ENCODE measurements at regions not wholly inside any gene's neighbourhood (a gene's known extent, or its start where the extent isn't known, plus 50 kb on each side); places are given as distances from the start of the nearest gene placed in this dataset.
"Not testable (repeated sequence)": the region's sequence is repeated elsewhere in the genome, so short reads cannot be mapped to it uniquely, and the experiment has no call there.

- no peaks in the 10 kb centered on the region for H3K4me1 ChIP-seq (ENCODE audit: control insufficient read depth in 1 of 2, insufficient read depth in 2 of 2, low read length in 2 of 2)
- no peaks in the 10 kb centered on the region for H3K36me3 ChIP-seq (ENCODE audit: control insufficient read depth in 1 of 2, insufficient read depth in 2 of 2, low read length in 2 of 2)
- no peaks in the 10 kb centered on the region for H3K27me3 ChIP-seq (ENCODE audit: low read depth, low read length)
- no peak overlapping the region for H3K4me3 ChIP-seq (ENCODE audit: low read depth in 1 of 2, low read length in 2 of 2)
- H3K9me3 ChIP-seq (ENCODE audit: control insufficient read depth in 1 of 2, low read length in 2 of 2), result peaks cover 0 to 2% of the 10 kb centered on the region in 2 donors
- no peak overlapping the region for H3K27ac ChIP-seq (ENCODE audit: low read length)
These were observed 573.6 kb upstream of the GRM7 start for GRCh38 chr3:6287088-6287875.

GRCh38 chr3:6301626-6302025 lies 559.3 kb upstream of the GRM7 start:
- peaks cover 6 to 13% of the 10 kb centered on the region in 2 donors for H3K9me3 ChIP-seq (ENCODE audit: control insufficient read depth in 1 of 2, low read length in 2 of 2)
- no peak overlapping the region for H3K27ac ChIP-seq (ENCODE audit: low read length)
- no peak overlapping the region for H3K4me3 ChIP-seq (ENCODE audit: low read depth in 1 of 2, low read length in 2 of 2)
- no peaks in the 10 kb centered on the region for H3K36me3 ChIP-seq (ENCODE audit: control insufficient read depth in 1 of 2, insufficient read depth in 2 of 2, low read length in 2 of 2)
- H3K4me1 ChIP-seq (ENCODE audit: control insufficient read depth in 1 of 2, insufficient read depth in 2 of 2, low read length in 2 of 2), result no peaks in the 10 kb centered on the region
- no peaks in the 10 kb centered on the region for H3K27me3 ChIP-seq (ENCODE audit: low read depth, low read length)

GRCh38 chr3:6315906-6316305 lies 545.0 kb upstream of the GRM7 start:
- no peaks in the 10 kb centered on the region for H3K27me3 ChIP-seq (ENCODE audit: low read depth, low read length)
- H3K36me3 ChIP-seq (ENCODE audit: control insufficient read depth in 1 of 2, insufficient read depth in 2 of 2, low read length in 2 of 2), result no peaks in the 10 kb centered on the region
- H3K4me1 ChIP-seq (ENCODE audit: control insufficient read depth in 1 of 2, insufficient read depth in 2 of 2, low read length in 2 of 2), result no peaks in the 10 kb centered on the region
- H3K9me3 ChIP-seq (ENCODE audit: control insufficient read depth in 1 of 2, low read length in 2 of 2), result no peaks in the 10 kb centered on the region
- H3K27ac ChIP-seq (ENCODE audit: low read length), result no peak overlapping the region
- no peak overlapping the region for H3K4me3 ChIP-seq (ENCODE audit: low read depth in 1 of 2, low read length in 2 of 2)

GRCh38 chr3:6321999-6322398 lies 538.9 kb upstream of the GRM7 start:
- Histone ChIP-seq H3K9me3 (ENCODE audit: control insufficient read depth in 1 of 2, low read length in 2 of 2) (no peaks in the 10 kb centered on the region), H3K27ac (ENCODE audit: low read length) (no peak overlapping the region), H3K4me1 (ENCODE audit: control insufficient read depth in 1 of 2, insufficient read depth in 2 of 2, low read length in 2 of 2) (no peaks in the 10 kb centered on the region), H3K36me3 (ENCODE audit: control insufficient read depth in 1 of 2, insufficient read depth in 2 of 2, low read length in 2 of 2) (no peaks in the 10 kb centered on the region), H3K27me3 (ENCODE audit: low read depth, low read length) (no peaks in the 10 kb centered on the region), H3K4me3 (ENCODE audit: low read depth in 1 of 2, low read length in 2 of 2) (no peak overlapping the region)

GRCh38 chr3:6326771-6327170 lies 534.1 kb upstream of the GRM7 start:
- Histone ChIP-seq H3K4me1 (ENCODE audit: control insufficient read depth in 1 of 2, insufficient read depth in 2 of 2, low read length in 2 of 2) (no peaks in the 10 kb centered on the region), H3K36me3 (ENCODE audit: control insufficient read depth in 1 of 2, insufficient read depth in 2 of 2, low read length in 2 of 2) (no peaks in the 10 kb centered on the region), H3K4me3 (ENCODE audit: low read depth in 1 of 2, low read length in 2 of 2) (no peak overlapping the region), H3K27me3 (ENCODE audit: low read depth, low read length) (no peaks in the 10 kb centered on the region), H3K9me3 (ENCODE audit: control insufficient read depth in 1 of 2, low read length in 2 of 2) (peaks cover 0 to 2% of the 10 kb centered on the region in 2 donors), H3K27ac (ENCODE audit: low read length) (no peak overlapping the region)

GRCh38 chr3:6340980-6341325 lies 520.0 kb upstream of the GRM7 start:
- H3K4me1 ChIP-seq (ENCODE audit: control insufficient read depth in 1 of 2, insufficient read depth in 2 of 2, low read length in 2 of 2); H3K27ac ChIP-seq (ENCODE audit: low read length); H3K9me3 ChIP-seq (ENCODE audit: control insufficient read depth in 1 of 2, low read length in 2 of 2); H3K4me3 ChIP-seq (ENCODE audit: low read depth in 1 of 2, low read length in 2 of 2); H3K27me3 ChIP-seq (ENCODE audit: low read depth, low read length); H3K36me3 ChIP-seq (ENCODE audit: control insufficient read depth in 1 of 2, insufficient read depth in 2 of 2, low read length in 2 of 2): not testable (repeated sequence)

- Histone ChIP-seq H3K4me3 (ENCODE audit: low read depth in 1 of 2, low read length in 2 of 2) (no peak overlapping the region), H3K36me3 (ENCODE audit: control insufficient read depth in 1 of 2, insufficient read depth in 2 of 2, low read length in 2 of 2) (no peaks in the 10 kb centered on the region), H3K27me3 (ENCODE audit: low read depth, low read length) (no peaks in the 10 kb centered on the region), H3K27ac (ENCODE audit: low read length) (no peak overlapping the region), H3K9me3 (ENCODE audit: control insufficient read depth in 1 of 2, low read length in 2 of 2) (no peaks in the 10 kb centered on the region), H3K4me1 (ENCODE audit: control insufficient read depth in 1 of 2, insufficient read depth in 2 of 2, low read length in 2 of 2) (no peaks in the 10 kb centered on the region)
These were observed 509.2 kb upstream of the GRM7 start for GRCh38 chr3:6351752-6352151.

GRCh38 chr3:6354653-6355052 lies 506.3 kb upstream of the GRM7 start:
- H3K4me1 ChIP-seq (ENCODE audit: control insufficient read depth in 1 of 2, insufficient read depth in 2 of 2, low read length in 2 of 2), result no peaks in the 10 kb centered on the region
- H3K27me3 ChIP-seq (ENCODE audit: low read depth, low read length), result no peaks in the 10 kb centered on the region
- no peaks in the 10 kb centered on the region for H3K9me3 ChIP-seq (ENCODE audit: control insufficient read depth in 1 of 2, low read length in 2 of 2)
- no peak overlapping the region for H3K27ac ChIP-seq (ENCODE audit: low read length)
- no peaks in the 10 kb centered on the region for H3K36me3 ChIP-seq (ENCODE audit: control insufficient read depth in 1 of 2, insufficient read depth in 2 of 2, low read length in 2 of 2)
- no peak overlapping the region for H3K4me3 ChIP-seq (ENCODE audit: low read depth in 1 of 2, low read length in 2 of 2)

GRCh38 chr3:6362406-6362805 lies 498.5 kb upstream of the GRM7 start:
- no peaks in the 10 kb centered on the region for H3K36me3 ChIP-seq (ENCODE audit: control insufficient read depth in 1 of 2, insufficient read depth in 2 of 2, low read length in 2 of 2)
- H3K4me1 ChIP-seq (ENCODE audit: control insufficient read depth in 1 of 2, insufficient read depth in 2 of 2, low read length in 2 of 2), result no peaks in the 10 kb centered on the region
- no peak overlapping the region for H3K27ac ChIP-seq (ENCODE audit: low read length)
- H3K27me3 ChIP-seq (ENCODE audit: low read depth, low read length), result no peaks in the 10 kb centered on the region
- H3K4me3 ChIP-seq (ENCODE audit: low read depth in 1 of 2, low read length in 2 of 2), result no peak overlapping the region
- H3K9me3 ChIP-seq (ENCODE audit: control insufficient read depth in 1 of 2, low read length in 2 of 2), result peaks cover 0 to 2% of the 10 kb centered on the region in 2 donors

GRCh38 chr3:6367171-6367570 lies 493.7 kb upstream of the GRM7 start:
- H3K27ac ChIP-seq (ENCODE audit: low read length), result no peak overlapping the region
- H3K36me3 ChIP-seq (ENCODE audit: control insufficient read depth in 1 of 2, insufficient read depth in 2 of 2, low read length in 2 of 2), result no peaks in the 10 kb centered on the region
- no peaks in the 10 kb centered on the region for H3K4me1 ChIP-seq (ENCODE audit: control insufficient read depth in 1 of 2, insufficient read depth in 2 of 2, low read length in 2 of 2)
- H3K4me3 ChIP-seq (ENCODE audit: low read depth in 1 of 2, low read length in 2 of 2), result no peak overlapping the region
- no peaks in the 10 kb centered on the region for H3K27me3 ChIP-seq (ENCODE audit: low read depth, low read length)
- H3K9me3 ChIP-seq (ENCODE audit: control insufficient read depth in 1 of 2, low read length in 2 of 2), result peaks cover 0 to 2% of the 10 kb centered on the region in 2 donors

- no peaks in the 10 kb centered on the region for H3K36me3 ChIP-seq (ENCODE audit: control insufficient read depth in 1 of 2, insufficient read depth in 2 of 2, low read length in 2 of 2)
- H3K27ac ChIP-seq (ENCODE audit: low read length), result no peak overlapping the region
- no peak overlapping the region for H3K4me3 ChIP-seq (ENCODE audit: low read depth in 1 of 2, low read length in 2 of 2)
- H3K4me1 ChIP-seq (ENCODE audit: control insufficient read depth in 1 of 2, insufficient read depth in 2 of 2, low read length in 2 of 2), result no peaks in the 10 kb centered on the region
- no peaks in the 10 kb centered on the region for H3K27me3 ChIP-seq (ENCODE audit: low read depth, low read length)
- H3K9me3 ChIP-seq (ENCODE audit: control insufficient read depth in 1 of 2, low read length in 2 of 2), result no peaks in the 10 kb centered on the region
These were observed 468.8 kb upstream of the GRM7 start for GRCh38 chr3:6392123-6392522.

GRCh38 chr3:6394944-6395343 lies 466.0 kb upstream of the GRM7 start:
- no peak overlapping the region for H3K27ac ChIP-seq (ENCODE audit: low read length)
- H3K9me3 ChIP-seq (ENCODE audit: control insufficient read depth in 1 of 2, low read length in 2 of 2), result no peaks in the 10 kb centered on the region
- H3K27me3 ChIP-seq (ENCODE audit: low read depth, low read length), result no peaks in the 10 kb centered on the region
- H3K4me1 ChIP-seq (ENCODE audit: control insufficient read depth in 1 of 2, insufficient read depth in 2 of 2, low read length in 2 of 2), result no peaks in the 10 kb centered on the region
- H3K36me3 ChIP-seq (ENCODE audit: control insufficient read depth in 1 of 2, insufficient read depth in 2 of 2, low read length in 2 of 2), result no peaks in the 10 kb centered on the region
- no peak overlapping the region for H3K4me3 ChIP-seq (ENCODE audit: low read depth in 1 of 2, low read length in 2 of 2)
